ENCODE measurements at regions not wholly inside any gene's neighbourhood (a gene's known extent, or its start where the extent isn't known, plus 50 kb on each side); places are given as distances from the start of the nearest gene placed in this dataset.

DNA sequence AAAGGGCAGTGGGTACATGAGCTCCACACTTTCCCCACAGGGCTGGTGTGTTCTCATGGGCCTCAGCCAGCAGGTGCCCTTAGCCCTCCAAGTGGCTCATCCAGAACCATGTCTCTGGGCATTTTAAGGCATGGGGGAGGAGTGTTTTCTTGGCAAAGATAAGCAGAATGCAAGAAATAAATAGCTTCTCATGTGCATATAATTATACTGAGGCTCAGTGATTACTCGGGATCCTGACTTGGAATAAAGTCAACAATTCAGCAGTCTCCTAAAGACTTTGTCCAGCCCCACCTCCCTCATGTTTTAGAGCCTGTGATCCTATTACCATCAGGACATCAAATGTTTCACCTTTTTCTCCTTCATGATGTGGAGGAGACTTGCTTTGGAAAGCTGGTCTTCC lies 92.7 kb upstream of the COG2 start:
- TF ChIP-seq, protein P1, sequence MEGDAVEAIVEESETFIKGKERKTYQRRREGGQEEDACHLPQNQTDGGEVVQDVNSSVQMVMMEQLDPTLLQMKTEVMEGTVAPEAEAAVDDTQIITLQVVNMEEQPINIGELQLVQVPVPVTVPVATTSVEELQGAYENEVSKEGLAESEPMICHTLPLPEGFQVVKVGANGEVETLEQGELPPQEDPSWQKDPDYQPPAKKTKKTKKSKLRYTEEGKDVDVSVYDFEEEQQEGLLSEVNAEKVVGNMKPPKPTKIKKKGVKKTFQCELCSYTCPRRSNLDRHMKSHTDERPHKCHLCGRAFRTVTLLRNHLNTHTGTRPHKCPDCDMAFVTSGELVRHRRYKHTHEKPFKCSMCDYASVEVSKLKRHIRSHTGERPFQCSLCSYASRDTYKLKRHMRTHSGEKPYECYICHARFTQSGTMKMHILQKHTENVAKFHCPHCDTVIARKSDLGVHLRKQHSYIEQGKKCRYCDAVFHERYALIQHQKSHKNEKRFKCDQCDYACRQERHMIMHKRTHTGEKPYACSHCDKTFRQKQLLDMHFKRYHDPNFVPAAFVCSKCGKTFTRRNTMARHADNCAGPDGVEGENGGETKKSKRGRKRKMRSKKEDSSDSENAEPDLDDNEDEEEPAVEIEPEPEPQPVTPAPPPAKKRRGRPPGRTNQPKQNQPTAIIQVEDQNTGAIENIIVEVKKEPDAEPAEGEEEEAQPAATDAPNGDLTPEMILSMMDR (IDR thresholded peaks at IDR 0.05; ENCODE audit: insufficient read depth, low read depth, low read length), result no peak
- no peak for TF ChIP-seq EZH2 (IDR thresholded peaks at IDR 0.05; ENCODE audit: insufficient read depth, low read length)
